Liver (tissue), 8 donors: ENCODE measurements at regions not wholly inside any gene's neighbourhood (a gene's known extent, or its start where the extent isn't known, plus 50 kb on each side); places are given as distances from the start of the nearest gene placed in this dataset.

Experiments
- DNase-seq: peaks from one replicate; pipeline ENCODE4 v3.0.0-alpha.2; 2017; ENCODE audit warnings: low spot score
- H3K27ac ChIP-seq, 2 donors: one replicate each; pipeline ENCODE4 v1.7.0; 2013; ENCODE audit warnings: inconsistent platforms in 2 of 2, low read length in 2 of 2, control low read depth in 1 of 2, low read depth in 1 of 2, mild to moderate bottlenecking in 1 of 2
- H3K27me3 ChIP-seq, 4 donors: one replicate each; pipeline versions ENCODE4 v1.6.1 to v1.7.0; 2013; ENCODE audit warnings: low read length in 3 of 4, inconsistent platforms in 1 of 4, mild to moderate bottlenecking in 1 of 4, moderate library complexity in 1 of 4; ENCODE audit not compliant: control insufficient read depth in 4 of 4, insufficient read depth in 4 of 4
- H3K36me3 ChIP-seq, 4 donors: one replicate each; pipeline versions ENCODE4 v1.6.1 to v1.7.0; 2013; ENCODE audit warnings: low read length in 3 of 4, mild to moderate bottlenecking in 3 of 4, low read depth in 1 of 4, moderate library complexity in 1 of 4; ENCODE audit not compliant: control insufficient read depth in 4 of 4, insufficient read depth in 3 of 4
- H3K4me1 ChIP-seq, 4 donors: one replicate each; pipeline versions ENCODE4 v1.6.1 to v1.7.0; 2013; ENCODE audit warnings: low read length in 3 of 4, mild to moderate bottlenecking in 3 of 4, moderate library complexity in 1 of 4; ENCODE audit not compliant: control insufficient read depth in 4 of 4, insufficient read depth in 4 of 4
- H3K4me3 ChIP-seq, 3 donors: one replicate each; pipeline versions ENCODE4 v1.6.1 to v1.7.0; 2013; ENCODE audit warnings: low read length in 3 of 3, control low read depth in 1 of 3, low read depth in 1 of 3, mild to moderate bottlenecking in 1 of 3
- H3K9ac ChIP-seq, 2 donors: one replicate each; pipeline ENCODE4 v1.7.0; 2013; ENCODE audit warnings: low read length in 2 of 2, mild to moderate bottlenecking in 2 of 2, moderate library complexity in 2 of 2, control low read depth in 1 of 2, low read depth in 1 of 2
- H3K9me3 ChIP-seq, 4 donors: one replicate each; pipeline versions ENCODE4 v1.6.1 to v1.7.0; 2013; ENCODE audit warnings: low read length in 3 of 4; ENCODE audit not compliant: control insufficient read depth in 4 of 4
- CTCF ChIP-seq: fragments of 150-350 bp; IDR thresholded peaks from 2 replicates; pipeline ENCODE4 v1.5.1; 2017; ENCODE audit warnings: improper control_type of control experiment, low read depth, low read length; ENCODE audit not compliant: missing input control
- EGR1 ChIP-seq, 2 donors: IDR thresholded peaks; 2 replicates each; pipeline ENCODE4 v1.6.1; 2016 to 2018; ENCODE audit warnings: antibody characterized with exemption in 2 of 2, low read depth in 2 of 2
- FOXA1 ChIP-seq: IDR thresholded peaks from 2 replicates; pipeline ENCODE4 v1.6.1; 2016; ENCODE audit warnings: antibody characterized with exemption
- FOXA2 ChIP-seq: IDR thresholded peaks from 2 replicates; pipeline ENCODE4 v1.6.1; 2016; ENCODE audit warnings: antibody characterized with exemption
- GABPA ChIP-seq, 2 donors: IDR thresholded peaks in 1 of 2; conservative IDR thresholded peaks in 1 of 2; 2 replicates each; pipeline ENCODE4 v1.6.1; 2016; ENCODE audit warnings: antibody characterized with exemption in 2 of 2, mild to moderate bottlenecking in 1 of 2, moderate library complexity in 1 of 2
- HNF4A ChIP-seq, 2 donors: conservative IDR thresholded peaks; 2 replicates each; pipeline ENCODE4 v1.6.1; 2016; ENCODE audit warnings: antibody characterized with exemption in 2 of 2, mild to moderate bottlenecking in 2 of 2
- HNF4G ChIP-seq: IDR thresholded peaks from 2 replicates; pipeline ENCODE4 v1.6.1; 2016; ENCODE audit warnings: antibody characterized with exemption
- JUND ChIP-seq, 2 donors: IDR thresholded peaks; 2 replicates each; pipeline ENCODE4 v1.6.1; 2016; ENCODE audit warnings: antibody characterized with exemption in 2 of 2
- NR2F2 ChIP-seq: IDR thresholded peaks from 2 replicates; pipeline ENCODE4 v1.6.1; 2016; ENCODE audit warnings: antibody characterized with exemption
- RAD21 ChIP-seq, 2 donors: IDR thresholded peaks; 2 replicates each; pipeline ENCODE4 v1.6.1; 2016; ENCODE audit warnings: antibody characterized with exemption in 2 of 2, mild to moderate bottlenecking in 2 of 2
- RXRA ChIP-seq, 2 donors: IDR thresholded peaks; 2 replicates each; pipeline ENCODE4 v1.6.1; 2017 to 2018; ENCODE audit warnings: antibody characterized with exemption in 2 of 2, mild to moderate bottlenecking in 1 of 2
- SP1 ChIP-seq: IDR thresholded peaks from 2 replicates; pipeline ENCODE4 v1.6.1; 2018; ENCODE audit warnings: antibody characterized with exemption, mild to moderate bottlenecking
- TAF1 ChIP-seq: conservative IDR thresholded peaks from 2 replicates; pipeline ENCODE4 v1.6.1; 2016; ENCODE audit warnings: antibody characterized with exemption, mild to moderate bottlenecking
- YY1 ChIP-seq: IDR thresholded peaks from 2 replicates; pipeline ENCODE4 v1.6.1; 2016; ENCODE audit warnings: antibody characterized with exemption, mild to moderate bottlenecking
- ZBTB33 ChIP-seq: IDR thresholded peaks from 2 replicates; pipeline ENCODE4 v1.6.1; 2016; ENCODE audit warnings: antibody characterized with exemption
- WGBS: extraction: QIAGEN DNeasy Blood & Tissue Kit; methylation state at CpG from one replicate; pipeline ENCODE4 v1.1.7; 2013; 5-methylcytosine and 5-hydroxymethylcytosine counted together
- TF ChIP-seq, protein P1 (sequence below): IDR thresholded peaks from 2 replicates; pipeline ENCODE4 v1.6.1; 2016; ENCODE audit warnings: antibody characterized with exemption
- TF ChIP-seq, protein P2 (sequence below): IDR thresholded peaks from 2 replicates; pipeline ENCODE4 v1.6.1; 2016; ENCODE audit warnings: antibody characterized with exemption, mild to moderate bottlenecking
- TF ChIP-seq, protein P3 (sequence below): IDR thresholded peaks from 2 replicates; pipeline ENCODE4 v1.6.1; 2016; ENCODE audit warnings: antibody characterized with exemption
- donor health status: healthy.
- donor health status: healthy.
- donor health status: healthy.
- donor health status: healthy.
- donor health status: healthy.

DNA sequence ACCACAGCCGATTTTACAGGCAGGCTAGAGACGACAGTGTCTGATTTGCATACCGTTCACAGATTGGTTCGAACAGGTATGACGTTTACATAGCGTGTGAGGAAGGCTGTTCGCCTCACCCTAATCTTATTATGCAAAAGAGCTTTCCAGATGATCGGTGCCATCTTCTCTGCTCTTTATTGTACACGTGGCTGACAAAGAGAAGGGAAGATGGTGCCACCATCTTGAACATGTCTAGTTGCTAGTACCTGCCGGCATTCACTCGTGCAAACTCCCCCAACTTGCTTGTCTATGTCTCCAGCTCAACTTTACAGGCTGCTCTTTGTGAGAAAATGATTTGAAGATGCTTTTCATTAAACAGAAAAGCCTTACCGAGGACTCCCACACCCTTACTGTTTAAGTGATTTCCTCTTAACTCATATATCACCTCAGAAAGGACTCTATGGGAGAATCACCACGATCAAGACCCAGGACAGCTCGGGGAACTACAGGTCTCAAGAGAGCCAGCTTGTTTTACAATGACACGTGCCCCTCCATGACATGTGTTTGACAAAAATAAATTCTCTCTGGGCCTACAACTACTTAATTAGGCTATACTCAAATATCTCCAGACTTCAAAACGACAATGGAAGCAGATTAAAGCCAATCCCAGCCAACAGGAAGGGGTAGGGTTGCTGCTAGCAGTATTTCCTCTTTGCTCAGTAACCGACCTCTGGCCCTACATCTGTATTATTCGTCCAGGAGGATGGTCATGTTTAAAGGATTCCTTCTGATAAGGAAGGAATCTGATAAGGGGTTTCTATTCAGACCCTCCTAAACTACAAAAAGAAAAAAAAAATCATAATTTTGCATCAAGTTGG is 480.6 kb downstream of the TMEM114 start:
- Histone ChIP-seq H3K4me1 (no peaks in the 10 kb centered on the region), H3K27me3 (no peaks in the 10 kb centered on the region), H3K36me3 (no peaks in the 10 kb centered on the region), H3K9me3 (peaks cover 0 to 2% (median 0%) of the 10 kb centered on the region in 4 donors), H3K4me3 (no peak overlapping the region), H3K27ac (no peak overlapping the region), H3K9ac (no peak overlapping the region)
- no peak for TF ChIP-seq RXRA (IDR thresholded peaks at IDR 0.05)
- TF ChIP-seq RAD21 (IDR thresholded peaks at IDR 0.05), result no peak
- TF ChIP-seq GABPA (IDR thresholded peaks at IDR 0.05 in 1 of 2, conservative IDR thresholded peaks at IDR 0.05 in 1 of 2), result no peak
- TF ChIP-seq, protein P1, sequence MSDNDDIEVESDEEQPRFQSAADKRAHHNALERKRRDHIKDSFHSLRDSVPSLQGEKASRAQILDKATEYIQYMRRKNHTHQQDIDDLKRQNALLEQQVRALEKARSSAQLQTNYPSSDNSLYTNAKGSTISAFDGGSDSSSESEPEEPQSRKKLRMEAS, result no peak
- TF ChIP-seq FOXA1, result no peak
- TF ChIP-seq TAF1, result no peak
- no peak for TF ChIP-seq EGR1 (IDR thresholded peaks at IDR 0.05; ENCODE audit: low read depth in 2 of 2)
- TF ChIP-seq, protein P2, sequence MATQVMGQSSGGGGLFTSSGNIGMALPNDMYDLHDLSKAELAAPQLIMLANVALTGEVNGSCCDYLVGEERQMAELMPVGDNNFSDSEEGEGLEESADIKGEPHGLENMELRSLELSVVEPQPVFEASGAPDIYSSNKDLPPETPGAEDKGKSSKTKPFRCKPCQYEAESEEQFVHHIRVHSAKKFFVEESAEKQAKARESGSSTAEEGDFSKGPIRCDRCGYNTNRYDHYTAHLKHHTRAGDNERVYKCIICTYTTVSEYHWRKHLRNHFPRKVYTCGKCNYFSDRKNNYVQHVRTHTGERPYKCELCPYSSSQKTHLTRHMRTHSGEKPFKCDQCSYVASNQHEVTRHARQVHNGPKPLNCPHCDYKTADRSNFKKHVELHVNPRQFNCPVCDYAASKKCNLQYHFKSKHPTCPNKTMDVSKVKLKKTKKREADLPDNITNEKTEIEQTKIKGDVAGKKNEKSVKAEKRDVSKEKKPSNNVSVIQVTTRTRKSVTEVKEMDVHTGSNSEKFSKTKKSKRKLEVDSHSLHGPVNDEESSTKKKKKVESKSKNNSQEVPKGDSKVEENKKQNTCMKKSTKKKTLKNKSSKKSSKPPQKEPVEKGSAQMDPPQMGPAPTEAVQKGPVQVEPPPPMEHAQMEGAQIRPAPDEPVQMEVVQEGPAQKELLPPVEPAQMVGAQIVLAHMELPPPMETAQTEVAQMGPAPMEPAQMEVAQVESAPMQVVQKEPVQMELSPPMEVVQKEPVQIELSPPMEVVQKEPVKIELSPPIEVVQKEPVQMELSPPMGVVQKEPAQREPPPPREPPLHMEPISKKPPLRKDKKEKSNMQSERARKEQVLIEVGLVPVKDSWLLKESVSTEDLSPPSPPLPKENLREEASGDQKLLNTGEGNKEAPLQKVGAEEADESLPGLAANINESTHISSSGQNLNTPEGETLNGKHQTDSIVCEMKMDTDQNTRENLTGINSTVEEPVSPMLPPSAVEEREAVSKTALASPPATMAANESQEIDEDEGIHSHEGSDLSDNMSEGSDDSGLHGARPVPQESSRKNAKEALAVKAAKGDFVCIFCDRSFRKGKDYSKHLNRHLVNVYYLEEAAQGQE, result no peak
- TF ChIP-seq ZBTB33, result no peak
- TF ChIP-seq SP1, result no peak
- no peak for TF ChIP-seq FOXA2
- TF ChIP-seq NR2F2, result no peak
- no peak for TF ChIP-seq CTCF
- TF ChIP-seq JUND (IDR thresholded peaks at IDR 0.05), result no peak
- TF ChIP-seq YY1, result no peak
- TF ChIP-seq HNF4G, result no peak
- TF ChIP-seq HNF4A (conservative IDR thresholded peaks at IDR 0.05), result no peak
- TF ChIP-seq, protein P3, sequence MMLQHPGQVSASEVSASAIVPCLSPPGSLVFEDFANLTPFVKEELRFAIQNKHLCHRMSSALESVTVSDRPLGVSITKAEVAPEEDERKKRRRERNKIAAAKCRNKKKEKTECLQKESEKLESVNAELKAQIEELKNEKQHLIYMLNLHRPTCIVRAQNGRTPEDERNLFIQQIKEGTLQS, result no peak
- no peak for DNase-seq
- 73% methylated on average over 18 of the region's 18 CpGs for WGBS
